Keratinocyte (primary cell): ENCODE measurements at regions not wholly inside any gene's neighbourhood (a gene's known extent, or its start where the extent isn't known, plus 50 kb on each side); places are given as distances from the start of the nearest gene placed in this dataset.

ENCODE experiments used
- CTCF ChIP-seq, 3 experiments: IDR thresholded peaks in 1 of 3; conservative IDR thresholded peaks in 1 of 3; optimal IDR thresholded peaks in 1 of 3; 2 replicates in 2 of 3; 3 replicates in 1 of 3; pipeline versions ENCODE3 to v1.5.1; 2011; ENCODE audit warnings: low read length in 3 of 3, mild to moderate bottlenecking in 3 of 3, moderate library complexity in 2 of 3, control low read depth in 1 of 3, inconsistent platforms in 1 of 3; ENCODE audit not compliant: insufficient read depth in 2 of 3; ENCODE audit errors: extremely low read depth in 1 of 3
- EZH2 ChIP-seq: IDR thresholded peaks from one replicate; pipeline ENCODE4 v1.6.1; 2012; ENCODE audit warnings: inconsistent platforms, mild to moderate bottlenecking, low read length, moderate library complexity

GRCh38 chr15:79380755-79381497 is 51.2 kb upstream of the MINAR1 start:
- TF ChIP-seq CTCF (optimal IDR thresholded peaks at IDR 0.05 in 1 of 3, IDR thresholded peaks at IDR 0.05 in 1 of 3, conservative IDR thresholded peaks at IDR 0.05 in 1 of 3; ENCODE audit: extremely low read depth in 1 of 3, insufficient read depth in 2 of 3, low read length in 3 of 3) = peak; percentile 81 to 83 (median 82)
- TF ChIP-seq EZH2 = no peak
